Stimulated activated CD4-positive, alpha-beta T cell treated with anti-CD3 and anti-CD28 coated beads, Interleukin-4, amount 100 ng/mL, for 24 hours (primary cell): ENCODE measurements at regions not wholly inside any gene's neighbourhood (a gene's known extent, or its start where the extent isn't known, plus 50 kb on each side); places are given as distances from the start of the nearest gene placed in this dataset.
"Not testable (repeated sequence)": the region's sequence is repeated elsewhere in the genome, so short reads cannot be mapped to it uniquely, and the experiment has no call there.

Source experiments
- DNase-seq: peaks from one replicate; pipeline ENCODE4 v3.0.0-alpha.2; 2020

DNA sequence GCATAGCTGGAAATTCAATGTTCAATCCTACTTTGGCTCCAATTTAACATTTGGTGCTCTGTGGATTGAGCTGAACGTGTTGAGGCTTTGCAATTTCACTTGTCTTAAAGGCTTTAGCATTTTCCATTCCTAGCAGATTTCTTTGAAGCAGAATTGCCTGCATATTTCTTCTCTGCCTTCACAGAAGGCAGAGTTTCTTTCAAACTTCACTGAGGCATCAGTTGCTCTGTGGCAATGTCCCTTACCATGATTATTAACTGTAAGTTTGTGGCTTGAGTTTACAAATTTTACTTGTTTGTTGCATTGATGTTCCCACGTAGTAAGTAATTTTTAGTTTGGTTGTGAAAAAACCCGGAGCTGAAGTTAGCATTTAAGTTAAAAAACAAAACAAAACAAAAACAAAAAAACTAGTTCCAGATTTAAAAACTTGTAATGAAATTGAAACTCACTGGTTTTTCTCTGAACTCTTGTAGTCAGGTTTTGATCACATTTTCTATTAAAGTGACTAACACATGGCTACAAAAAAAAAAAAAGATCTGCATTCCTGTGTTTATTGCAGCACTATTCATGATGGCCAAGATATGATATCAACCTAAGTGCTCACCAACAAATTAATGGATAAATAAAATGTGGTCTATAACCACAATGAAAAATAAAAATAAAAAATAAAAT, 55.2 kb upstream of the UXS1 start:
- DNase-seq = not testable (repeated sequence)

DNA sequence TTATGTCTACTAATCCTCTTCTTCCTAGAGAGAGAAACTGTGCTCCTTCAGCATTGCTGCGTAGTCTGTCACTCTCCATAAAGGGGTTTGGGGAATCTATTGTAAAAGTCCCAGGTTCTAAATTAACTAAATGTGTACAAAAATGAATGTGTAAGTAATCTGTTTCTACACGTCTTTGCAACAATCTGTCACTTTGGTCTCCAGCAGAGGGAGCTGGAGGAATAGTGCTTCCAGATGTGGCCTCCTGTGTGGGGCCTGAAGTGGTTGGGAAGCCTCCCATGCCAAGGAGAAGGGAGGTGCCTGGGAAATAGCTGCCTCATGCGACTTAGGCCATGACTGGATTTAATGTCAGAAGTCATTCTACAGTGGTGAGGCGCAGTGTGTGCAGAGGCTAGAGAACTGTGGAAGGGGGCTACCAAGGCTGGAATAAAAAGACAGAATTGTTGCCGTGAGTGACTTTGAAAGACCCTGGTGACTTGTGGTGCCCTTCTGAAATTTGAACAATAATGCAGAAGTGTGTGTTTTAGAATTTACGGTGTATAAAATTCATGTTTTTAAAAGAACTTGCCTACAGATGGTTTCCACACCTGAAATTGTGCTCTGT, 54.5 kb upstream of the UXS1 start:
- DNase-seq = not testable (repeated sequence)
